HFFc6 (cell line): ENCODE measurements at regions not wholly inside any gene's neighbourhood (a gene's known extent, or its start where the extent isn't known, plus 50 kb on each side); places are given as distances from the start of the nearest gene placed in this dataset.

Experiments
- DNase-seq: peaks from one replicate; pipeline ENCODE4 v3.0.0-alpha.2; 2018
- H3K27ac Mint-ChIP-seq: 2 replicates; pipeline ENCODE4 v1.8.0; 2020; ENCODE audit warnings: mild to moderate bottlenecking, mixed read lengths
- H3K27me3 Mint-ChIP-seq: 2 replicates; pipeline ENCODE4 v1.8.0; 2021; ENCODE audit warnings: mild to moderate bottlenecking, moderate library complexity, mixed read lengths; ENCODE audit not compliant: insufficient read depth
- H3K36me3 Mint-ChIP-seq: 2 replicates; pipeline ENCODE4 v1.8.0; 2021; ENCODE audit warnings: low read depth, mixed read lengths
- H3K4me1 Mint-ChIP-seq: 2 replicates; pipeline ENCODE4 v1.8.0; 2020; ENCODE audit warnings: low read depth, mixed read lengths
- H3K4me3 Mint-ChIP-seq: 2 replicates; pipeline ENCODE4 v1.8.0; 2020; ENCODE audit warnings: mild to moderate bottlenecking, moderate library complexity, mixed read lengths
- H3K9me3 Mint-ChIP-seq: 2 replicates; pipeline ENCODE4 v1.8.0; 2020; ENCODE audit warnings: mild to moderate bottlenecking, mixed read lengths
- CTCF ChIP-seq: fragments of 200-600 bp; sonication (generic); IDR thresholded peaks from 2 replicates; pipeline ENCODE4 v1.5.0; 2021; ENCODE audit warnings: antibody characterized with exemption, mild to moderate bottlenecking

- H3K27me3 Mint-ChIP-seq = no peaks in the 10 kb centered on the region
- no peak for TF ChIP-seq CTCF
- no peak overlapping the region for H3K4me3 Mint-ChIP-seq
- H3K9me3 Mint-ChIP-seq = peaks cover 9% of the 10 kb centered on the region
- no peaks in the 10 kb centered on the region for H3K36me3 Mint-ChIP-seq
- DNase-seq = no peak
- no peak overlapping the region for H3K27ac Mint-ChIP-seq
- no peaks in the 10 kb centered on the region for H3K4me1 Mint-ChIP-seq
These were observed 1359.8 kb downstream of the ZPLD1 start for GRCh38 chr3:103794656-103795055.

GRCh38 chr3:103796068-103796467 lies 1361.3 kb downstream of the ZPLD1 start:
- DNase-seq = no peak
- no peak overlapping the region for H3K27ac Mint-ChIP-seq
- no peak for TF ChIP-seq CTCF
- no peaks in the 10 kb centered on the region for H3K4me1 Mint-ChIP-seq
- no peaks in the 10 kb centered on the region for H3K27me3 Mint-ChIP-seq
- H3K9me3 Mint-ChIP-seq = peaks cover 16% of the 10 kb centered on the region
- H3K36me3 Mint-ChIP-seq = no peaks in the 10 kb centered on the region
- no peak overlapping the region for H3K4me3 Mint-ChIP-seq

- TF ChIP-seq CTCF = no peak
- Mint-ChIP-seq H3K27ac (no peak overlapping the region), H3K4me1 (no peaks in the 10 kb centered on the region), H3K27me3 (no peaks in the 10 kb centered on the region), H3K4me3 (no peak overlapping the region), H3K9me3 (peaks cover 32% of the 10 kb centered on the region), H3K36me3 (no peaks in the 10 kb centered on the region)
- no peak for DNase-seq
These were observed 1369.0 kb downstream of the ZPLD1 start for GRCh38 chr3:103803787-103804186.

GRCh38 chr3:103810167-103810566 lies 1375.4 kb downstream of the ZPLD1 start:
- no peaks in the 10 kb centered on the region for H3K4me1 Mint-ChIP-seq

GRCh38 chr3:103813955-103814354 lies 1379.1 kb downstream of the ZPLD1 start:
- Mint-ChIP-seq H3K4me3 (no peak overlapping the region), H3K27ac (no peak overlapping the region), H3K27me3 (no peaks in the 10 kb centered on the region), H3K9me3 (peaks cover 26% of the 10 kb centered on the region), H3K36me3 (no peaks in the 10 kb centered on the region), H3K4me1 (no peaks in the 10 kb centered on the region)
- TF ChIP-seq CTCF = no peak
- DNase-seq = no peak

More at GRCh38 chr3:103810167-103810566, 1375.4 kb downstream of the ZPLD1 start:
- no peak for TF ChIP-seq CTCF
- DNase-seq = no peak
- Mint-ChIP-seq H3K36me3 (no peaks in the 10 kb centered on the region), H3K27ac (no peak overlapping the region), H3K27me3 (no peaks in the 10 kb centered on the region), H3K4me3 (no peak overlapping the region), H3K9me3 (peaks cover 46% of the 10 kb centered on the region)

GRCh38 chr3:103818398-103818797 lies 1383.6 kb downstream of the ZPLD1 start:
- no peaks in the 10 kb centered on the region for H3K36me3 Mint-ChIP-seq
- H3K9me3 Mint-ChIP-seq = peaks cover 19% of the 10 kb centered on the region
- no peaks in the 10 kb centered on the region for H3K4me1 Mint-ChIP-seq
- no peak for DNase-seq
- H3K27me3 Mint-ChIP-seq = no peaks in the 10 kb centered on the region
- H3K4me3 Mint-ChIP-seq = no peak overlapping the region
- no peak overlapping the region for H3K27ac Mint-ChIP-seq
- TF ChIP-seq CTCF = no peak
